ACHN (cell line): ENCODE measurements at regions not wholly inside any gene's neighbourhood (a gene's known extent, or its start where the extent isn't known, plus 50 kb on each side); places are given as distances from the start of the nearest gene placed in this dataset.
A peak's percentile ranks its signal among the peaks of the same experiment; 100 is the strongest.

Source experiments
- DNase-seq: peaks from one replicate; pipeline ENCODE4 v3.0.0-alpha.2; 2015
- in situ Hi-C: cut with HindIII; loops from 2 replicates; pipeline ENCODE4 v1.10.0; 2017; ENCODE audit warnings: low sequenced_read_pairs, low pct_ligation_motif_present, low pct_unique_long_range_greater_than_20kb

GRCh38 chr5:52476346-52476745 is 311.4 kb upstream of the ITGA1 start:
- in situ Hi-C loops, result no loop called here
- DNase-seq, result no peak

GRCh38 chr5:52481201-52481600 is 306.5 kb upstream of the ITGA1 start:
- DNase-seq, result no peak
- in situ Hi-C loops, result no loop called here

- no peak for DNase-seq
- in situ Hi-C loops, result no loop called here
Observed at GRCh38 chr5:52481851-52482250, 305.9 kb upstream of the ITGA1 start.

- no peak for DNase-seq
- in situ Hi-C loops, result no loop called here
Observed at GRCh38 chr5:52491071-52491787, 296.5 kb upstream of the ITGA1 start.

- no peak for DNase-seq
- in situ Hi-C loops, result no loop called here
Observed at GRCh38 chr5:52491818-52492217, 295.9 kb upstream of the ITGA1 start.

GRCh38 chr5:52497133-52497693 is 290.5 kb upstream of the ITGA1 start:
- no peak for DNase-seq
- in situ Hi-C loops, result no loop called here

- in situ Hi-C loops, result no loop called here
Observed at GRCh38 chr5:52498607-52499006, 289.1 kb upstream of the ITGA1 start.

GRCh38 chr5:52502460-52502999 is 285.2 kb upstream of the ITGA1 start:
- in situ Hi-C loops, result no loop called here
- DNase-seq, result no peak

More at GRCh38 chr5:52498607-52499006, 289.1 kb upstream of the ITGA1 start:
- no peak for DNase-seq

GRCh38 chr5:52504584-52505240 is 283.0 kb upstream of the ITGA1 start:
- in situ Hi-C loops, result no loop called here
- no peak for DNase-seq

- in situ Hi-C loops, result no loop called here
- no peak for DNase-seq
Observed at GRCh38 chr5:52517667-52518066, 270.0 kb upstream of the ITGA1 start.

GRCh38 chr5:52520171-52520570 is 267.5 kb upstream of the ITGA1 start:
- in situ Hi-C loops, result no loop called here
- no peak for DNase-seq

GRCh38 chr5:52521236-52521635 is 266.5 kb upstream of the ITGA1 start:
- no peak for DNase-seq
- in situ Hi-C loops, result no loop called here

GRCh38 chr5:52523701-52524100 is 264.0 kb upstream of the ITGA1 start:
- DNase-seq, result no peak
- in situ Hi-C loops, result no loop called here

- DNase-seq, result no peak
- in situ Hi-C loops, result no loop called here
Observed at GRCh38 chr5:52531105-52531504, 256.6 kb upstream of the ITGA1 start.

GRCh38 chr5:52543594-52543993 is 244.1 kb upstream of the ITGA1 start:
- in situ Hi-C loops, result no loop called here

GRCh38 chr5:52544738-52545137 is 243.0 kb upstream of the ITGA1 start:
- in situ Hi-C loops, result no loop called here
- DNase-seq, result no peak

More at GRCh38 chr5:52543594-52543993, 244.1 kb upstream of the ITGA1 start:
- no peak for DNase-seq

GRCh38 chr5:52554293-52554692 is 233.4 kb upstream of the ITGA1 start:
- in situ Hi-C loops, result no loop called here
- no peak for DNase-seq

GRCh38 chr5:52560366-52560765 is 227.3 kb upstream of the ITGA1 start:
- DNase-seq, result peak; percentile 34
- in situ Hi-C loops, result no loop called here

GRCh38 chr5:52562473-52562872 is 225.2 kb upstream of the ITGA1 start:
- in situ Hi-C loops, result no loop called here
- DNase-seq, result no peak

- in situ Hi-C loops, result no loop called here
- DNase-seq, result no peak
Observed at GRCh38 chr5:52564587-52564986, 223.1 kb upstream of the ITGA1 start.
